ENCODE measurements at regions not wholly inside any gene's neighbourhood (a gene's known extent, or its start where the extent isn't known, plus 50 kb on each side); places are given as distances from the start of the nearest gene placed in this dataset.

DNA sequence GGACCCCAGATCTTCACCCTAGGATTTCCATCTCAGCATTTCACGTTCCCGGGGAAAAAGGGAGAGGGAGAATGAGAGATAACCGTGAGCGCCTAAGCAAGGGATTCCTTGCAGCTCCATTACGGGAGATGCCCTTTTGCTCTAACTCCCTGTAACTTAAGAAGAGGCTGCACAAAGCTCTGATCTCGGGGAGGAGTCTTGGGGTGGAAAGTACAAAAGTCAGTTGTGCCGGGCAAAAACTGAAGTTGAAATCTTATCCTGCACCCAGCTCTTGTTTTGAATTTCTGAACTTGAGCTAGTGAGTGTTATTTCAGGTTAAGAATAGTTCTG lies 256.4 kb upstream of the SOX21 start:
- DNase-seq = no peak

DNA sequence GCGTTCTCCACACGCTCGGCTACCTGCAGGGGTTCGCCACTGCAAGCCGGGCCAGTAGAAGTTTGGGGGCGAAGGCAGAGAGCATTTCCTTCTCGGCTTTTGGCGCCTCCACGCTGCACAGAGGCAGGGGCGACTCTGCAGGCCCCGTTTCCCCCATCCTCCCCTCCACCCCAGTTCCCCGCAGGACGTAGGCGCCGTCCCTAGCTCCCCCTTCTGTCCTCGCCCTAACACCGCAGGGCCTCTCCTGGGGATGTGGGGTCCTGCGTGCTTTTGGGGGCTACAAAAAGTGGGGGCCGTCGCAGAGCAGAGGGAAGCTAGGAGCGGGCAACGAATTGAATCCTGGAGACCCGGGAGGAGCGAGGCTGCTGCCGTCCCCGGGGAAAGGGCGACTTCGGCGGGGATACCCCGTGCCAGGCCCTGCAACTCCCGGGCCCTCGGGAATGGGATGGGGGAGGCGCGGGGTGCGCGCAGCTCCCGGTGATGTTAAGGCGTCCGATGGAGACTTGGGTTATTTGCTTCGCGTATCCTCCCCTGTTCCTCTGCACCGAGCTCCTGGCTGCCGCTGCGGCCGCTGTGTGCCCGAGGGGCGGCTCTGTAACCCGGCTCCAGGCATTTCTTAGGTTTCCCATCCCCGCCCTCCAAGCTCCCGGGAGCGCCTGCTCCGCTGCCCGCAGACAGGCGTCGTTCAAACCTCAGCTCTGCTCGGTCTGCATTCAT lies 255.9 kb upstream of the SOX21 start:
- DNase-seq = no peak

DNA sequence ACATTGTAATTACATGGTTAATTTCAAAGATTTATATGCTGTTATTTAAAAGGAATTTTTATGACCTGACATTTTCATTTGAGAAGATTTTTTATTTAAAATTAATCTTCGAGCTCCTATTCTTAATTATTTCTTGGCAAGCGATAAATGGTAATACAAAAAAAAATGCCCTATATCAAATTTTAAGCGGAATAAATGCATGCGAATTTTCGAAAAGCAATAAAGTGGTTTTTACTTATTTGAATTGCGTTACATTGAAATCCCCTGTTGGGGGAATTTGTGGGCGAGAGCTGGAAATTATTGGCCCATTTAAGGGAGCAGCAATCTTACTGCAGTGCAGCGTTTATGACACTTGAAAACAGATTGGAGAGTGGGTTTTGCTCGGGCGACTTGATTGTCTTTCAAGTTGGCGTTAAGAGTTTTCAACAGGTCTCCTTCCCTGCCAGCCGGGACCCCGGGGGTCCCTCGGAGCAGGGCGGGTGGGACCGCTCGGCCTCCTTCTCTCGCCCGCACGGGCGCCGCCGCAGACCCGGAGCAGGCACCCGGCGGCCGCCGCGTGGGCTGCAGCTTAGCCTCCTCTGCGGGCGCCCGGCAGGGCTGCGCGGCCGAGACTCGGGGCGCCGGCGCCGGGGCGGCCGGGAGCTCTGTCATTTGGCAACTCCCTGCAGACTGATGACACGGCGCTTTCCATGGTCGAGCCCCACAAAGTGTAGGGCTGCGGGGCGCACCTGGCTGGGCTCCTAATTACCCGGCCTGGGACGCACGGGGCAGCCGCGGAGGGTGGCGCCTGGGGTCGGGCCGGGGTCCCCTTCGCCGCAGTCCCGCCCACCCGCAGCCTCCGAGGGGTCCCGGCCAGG lies 255.1 kb upstream of the SOX21 start:
- DNase-seq = no peak

DNA sequence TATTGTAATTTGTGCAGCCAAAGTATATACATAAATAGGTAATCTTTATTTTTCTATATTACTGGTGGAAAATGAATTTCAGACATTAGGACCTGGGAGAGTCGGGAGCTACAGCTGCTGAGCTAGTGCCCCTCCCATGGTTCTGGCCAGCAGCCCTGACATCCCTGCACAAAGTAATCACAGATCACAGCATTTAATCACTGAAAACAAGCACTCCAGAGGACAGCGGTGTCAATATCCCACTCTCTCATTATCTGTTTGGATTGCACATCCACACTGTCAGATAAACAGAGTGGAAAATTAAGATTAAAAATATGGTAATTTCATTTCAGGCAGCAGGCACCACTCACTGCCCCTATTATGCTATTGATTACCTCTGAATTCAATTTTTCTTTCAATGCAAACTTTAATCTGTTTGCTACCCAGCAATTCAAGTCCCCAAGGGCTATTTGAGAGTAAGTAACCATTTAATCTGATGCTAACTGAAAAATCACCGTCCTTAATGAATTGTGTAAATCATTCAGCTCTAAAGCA lies 254.1 kb upstream of the SOX21 start:
- no peak for DNase-seq

DNA sequence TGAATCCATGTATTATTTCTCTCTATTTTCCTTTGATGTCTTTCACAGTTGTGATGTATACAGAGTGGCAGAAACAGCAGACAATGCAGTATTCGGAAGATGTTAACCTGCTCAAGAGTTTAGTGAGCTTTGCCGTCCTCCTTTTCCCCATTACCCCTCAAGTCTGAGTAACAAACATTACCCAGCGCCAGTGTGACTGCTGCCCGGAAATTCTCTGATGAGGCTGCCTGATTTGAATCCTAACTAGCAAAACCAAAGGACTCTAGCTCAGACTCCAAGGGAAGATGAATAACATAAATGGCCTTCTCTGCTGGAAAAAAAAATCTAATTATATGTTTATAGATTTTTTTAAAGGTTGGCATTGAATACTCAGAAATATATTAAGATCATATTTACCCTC lies 247.3 kb upstream of the SOX21 start:
- DNase-seq = no peak

GRCh38 chr13:94956417-94957110 lies 244.2 kb upstream of the SOX21 start:
- no peak for DNase-seq

GRCh38 chr13:94952787-94953186 lies 240.4 kb upstream of the SOX21 start:
- DNase-seq = no peak

- DNase-seq = no peak
These were observed 238.0 kb upstream of the SOX21 start for GRCh38 chr13:94950303-94950702.

GRCh38 chr13:94947965-94948371 lies 235.6 kb upstream of the SOX21 start:
- DNase-seq = no peak

DNA sequence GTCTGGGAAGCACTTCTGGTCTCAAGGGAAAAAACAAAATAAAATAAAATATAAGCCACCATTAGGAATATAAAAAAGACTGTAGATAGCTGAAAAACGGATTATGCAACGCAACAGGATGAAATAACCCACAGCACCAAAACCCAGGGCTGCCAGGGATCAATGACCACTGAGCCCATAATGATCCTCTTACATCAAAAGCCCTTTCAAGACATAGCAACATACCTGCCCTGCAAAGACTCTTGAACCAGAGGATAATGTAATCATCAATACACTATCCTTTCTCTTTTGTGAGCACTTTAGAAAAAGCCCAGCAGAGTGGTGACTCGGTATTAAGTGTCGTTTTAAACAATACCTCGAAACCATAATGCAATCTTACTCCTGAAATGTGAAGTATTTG lies 235.0 kb upstream of the SOX21 start:
- no peak for DNase-seq

DNA sequence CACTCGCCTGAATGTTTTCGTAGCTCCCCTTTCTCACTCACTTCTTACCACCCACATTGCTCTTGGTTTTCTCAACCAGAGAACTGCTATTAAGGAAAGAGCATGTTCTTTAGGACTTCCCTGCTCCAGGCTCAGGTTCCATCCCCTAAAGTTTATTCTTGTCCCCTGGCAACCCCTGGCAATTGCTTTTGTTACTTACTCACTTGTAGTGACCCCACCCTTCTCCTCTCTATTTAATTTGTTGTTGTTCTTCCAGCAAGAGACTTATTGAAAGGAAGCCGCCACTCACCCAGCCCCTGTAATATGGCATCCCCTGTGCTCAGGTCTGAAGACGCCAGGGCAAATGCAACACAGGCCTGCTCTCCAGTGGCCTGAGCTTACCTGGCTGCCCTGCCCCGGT lies 233.7 kb upstream of the SOX21 start:
- DNase-seq = no peak

- no peak for DNase-seq
These were observed 225.8 kb upstream of the SOX21 start for GRCh38 chr13:94938124-94938523.

DNA sequence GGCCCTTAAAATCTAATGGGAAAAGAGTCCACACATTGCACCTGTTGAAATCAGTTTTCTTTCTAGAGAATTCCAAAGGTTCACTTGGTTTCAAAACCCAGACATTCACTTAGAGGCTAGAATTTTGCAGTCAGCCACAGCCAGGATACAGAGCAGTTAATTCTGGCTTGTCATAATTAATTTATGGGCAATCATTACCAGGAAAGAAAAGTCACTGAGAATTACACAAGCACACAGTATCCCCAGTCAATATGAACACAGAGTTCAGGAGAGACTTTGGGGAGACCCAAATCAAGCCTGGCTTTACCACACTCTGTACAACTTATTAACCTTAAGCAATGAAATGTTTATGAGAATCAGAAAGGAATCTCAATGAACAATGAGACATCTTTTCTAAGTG lies 224.3 kb upstream of the SOX21 start:
- DNase-seq = no peak

- no peak for DNase-seq
These were observed 221.6 kb upstream of the SOX21 start for GRCh38 chr13:94933936-94934335.

DNA sequence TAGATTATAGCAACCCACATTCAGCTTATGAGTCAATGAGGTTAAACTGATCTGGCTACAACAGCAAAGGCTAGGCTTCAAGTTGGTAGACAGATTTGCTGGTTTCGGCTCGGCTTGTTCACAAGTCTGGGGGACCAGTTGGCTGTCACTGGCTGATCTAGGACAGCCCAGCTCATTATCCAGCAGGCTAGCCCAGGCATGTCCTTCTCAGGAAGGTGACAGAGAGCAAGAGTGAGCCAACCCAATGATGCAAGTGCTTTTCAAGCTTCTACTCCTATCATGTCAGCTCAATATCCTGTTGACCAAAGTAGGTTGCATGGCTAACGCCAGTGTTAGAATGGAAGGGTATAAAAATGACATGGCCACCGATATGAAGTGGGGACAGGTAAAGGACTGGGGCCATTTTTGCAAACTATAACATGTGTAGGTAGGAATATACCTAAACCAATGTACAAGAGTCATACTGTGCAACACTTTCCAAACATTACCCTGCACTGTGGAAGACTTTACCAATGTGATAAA lies 220.9 kb upstream of the SOX21 start:
- DNase-seq = no peak

DNA sequence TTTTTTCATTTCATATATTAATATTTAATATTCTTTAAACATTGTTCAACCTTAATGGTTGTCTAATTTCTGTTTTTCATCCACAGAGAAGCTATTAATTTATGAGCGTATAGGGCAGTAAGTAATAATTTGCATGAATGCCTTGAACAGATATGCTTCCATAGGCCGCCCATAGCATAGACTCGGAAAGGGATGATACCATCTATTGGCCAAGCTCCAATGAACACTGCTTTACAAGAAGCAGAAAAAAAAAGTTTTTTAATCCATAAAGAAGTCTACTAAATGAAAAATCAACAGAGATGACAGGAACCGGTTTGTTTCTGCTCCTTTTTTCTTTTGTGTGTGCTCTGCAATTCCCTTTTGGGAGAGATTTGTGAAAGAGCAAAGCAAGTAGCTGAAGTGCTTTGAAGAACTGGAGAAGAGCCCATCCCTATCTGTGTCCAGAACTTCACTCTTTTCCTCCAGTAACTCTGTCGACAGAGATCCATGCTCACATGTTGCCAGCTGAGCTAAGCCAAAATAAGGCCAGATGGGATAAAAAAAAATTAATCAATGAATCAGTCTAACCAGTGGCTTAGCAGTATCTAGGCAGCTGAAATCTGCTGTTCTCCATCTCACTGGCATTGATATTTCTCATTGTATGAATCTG lies 215.9 kb upstream of the SOX21 start:
- DNase-seq = no peak

GRCh38 chr13:94925263-94925662 lies 212.9 kb upstream of the SOX21 start:
- DNase-seq = no peak

GRCh38 chr13:94921181-94921580 lies 208.8 kb upstream of the SOX21 start:
- no peak for DNase-seq

GRCh38 chr13:94920578-94920977 lies 208.2 kb upstream of the SOX21 start:
- no peak for DNase-seq

GRCh38 chr13:94917824-94918223 lies 205.5 kb upstream of the SOX21 start:
- no peak for DNase-seq

- DNase-seq = no peak
These were observed 202.6 kb upstream of the SOX21 start for GRCh38 chr13:94914895-94915294.

GRCh38 chr13:94906605-94907004 lies 194.3 kb upstream of the SOX21 start:
- DNase-seq = no peak
